Thyroid gland (tissue), 4 donors: ENCODE measurements at regions not wholly inside any gene's neighbourhood (a gene's known extent, or its start where the extent isn't known, plus 50 kb on each side); places are given as distances from the start of the nearest gene placed in this dataset.

ENCODE experiments used
- CTCF ChIP-seq, 6 experiments: fragments of 200-600 bp in 3 of 6; fragments of 450-650 bp in 3 of 6; sonication (generic) in 3 of 6; IDR thresholded peaks; one replicate each; pipeline ENCODE4 v1.5.1; 2016 to 2019; ENCODE audit warnings: antibody characterized with exemption in 6 of 6, mild to moderate bottlenecking in 2 of 6, inconsistent platforms in 1 of 6, moderate library complexity in 1 of 6
- POLR2A ChIP-seq, 2 donors: fragments of 450-650 bp; IDR thresholded peaks; one replicate each; pipeline ENCODE4 v1.6.1; 2017; ENCODE audit warnings: antibody characterized with exemption in 2 of 2, mild to moderate bottlenecking in 2 of 2, moderate library complexity in 1 of 2

GRCh38 chr16:54750249-54750648 is 180.4 kb upstream of the IRX5 start:
- TF ChIP-seq CTCF (IDR thresholded peaks at IDR 0.05) (no peak), POLR2A (IDR thresholded peaks at IDR 0.05) (no peak)
